ENCODE measurements at regions not wholly inside any gene's neighbourhood (a gene's known extent, or its start where the extent isn't known, plus 50 kb on each side); places are given as distances from the start of the nearest gene placed in this dataset.

GRCh38 chrX:16465081-16465876 lies 184.7 kb upstream of the S100G start:
- no peak overlapping the region; the same call in 1 of the 2 replicates for H3K9ac ChIP-seq (ENCODE audit: low read depth, low read length)
- H3K4me3 ChIP-seq (ENCODE audit: low read depth, low read length), result no peak overlapping the region
- no peaks in the 10 kb centered on the region for H3K36me3 ChIP-seq (ENCODE audit: control insufficient read depth, insufficient read depth, low read length)
- H3K27ac ChIP-seq (ENCODE audit: low read depth, low read length), result peak overlapping the region; percentile 76
- H3K27me3 ChIP-seq (ENCODE audit: control insufficient read depth, insufficient read depth, low read length), result no peaks in the 10 kb centered on the region
- H3K4me1 ChIP-seq (ENCODE audit: control insufficient read depth, insufficient read depth, low read length), result peaks cover 27% of the 10 kb centered on the region
- no peaks in the 10 kb centered on the region for H3K9me3 ChIP-seq (ENCODE audit: control insufficient read depth, insufficient read depth, low read length)

GRCh38 chrX:16466640-16467432 lies 183.1 kb upstream of the S100G start:
- no peak overlapping the region for H3K4me3 ChIP-seq (ENCODE audit: low read depth, low read length)

GRCh38 chrX:16469870-16470269 lies 180.1 kb upstream of the S100G start:
- Histone ChIP-seq H3K9me3 (ENCODE audit: control insufficient read depth, insufficient read depth, low read length) (no peaks in the 10 kb centered on the region), H3K27ac (ENCODE audit: low read depth, low read length) (no peak overlapping the region), H3K4me1 (ENCODE audit: control insufficient read depth, insufficient read depth, low read length) (peaks cover 14% of the 10 kb centered on the region), H3K36me3 (ENCODE audit: control insufficient read depth, insufficient read depth, low read length) (no peaks in the 10 kb centered on the region), H3K27me3 (ENCODE audit: control insufficient read depth, insufficient read depth, low read length) (no peaks in the 10 kb centered on the region), H3K9ac (ENCODE audit: low read depth, low read length) (no peak overlapping the region), H3K4me3 (ENCODE audit: low read depth, low read length) (no peak overlapping the region)

More at GRCh38 chrX:16466640-16467432, 183.1 kb upstream of the S100G start:
- Histone ChIP-seq H3K4me1 (ENCODE audit: control insufficient read depth, insufficient read depth, low read length) (peaks cover 28% of the 10 kb centered on the region), H3K36me3 (ENCODE audit: control insufficient read depth, insufficient read depth, low read length) (no peaks in the 10 kb centered on the region), H3K9me3 (ENCODE audit: control insufficient read depth, insufficient read depth, low read length) (no peaks in the 10 kb centered on the region), H3K27me3 (ENCODE audit: control insufficient read depth, insufficient read depth, low read length) (no peaks in the 10 kb centered on the region), H3K9ac (ENCODE audit: low read depth, low read length) (no peak overlapping the region), H3K27ac (ENCODE audit: low read depth, low read length) (no peak overlapping the region)

GRCh38 chrX:16472345-16472744 lies 177.6 kb upstream of the S100G start:
- Histone ChIP-seq H3K4me1 (ENCODE audit: control insufficient read depth, insufficient read depth, low read length) (peaks cover 7% of the 10 kb centered on the region; the same call in 1 of the 2 replicates), H3K9ac (ENCODE audit: low read depth, low read length) (no peak overlapping the region), H3K27me3 (ENCODE audit: control insufficient read depth, insufficient read depth, low read length) (no peaks in the 10 kb centered on the region), H3K27ac (ENCODE audit: low read depth, low read length) (no peak overlapping the region), H3K36me3 (ENCODE audit: control insufficient read depth, insufficient read depth, low read length) (no peaks in the 10 kb centered on the region), H3K9me3 (ENCODE audit: control insufficient read depth, insufficient read depth, low read length) (no peaks in the 10 kb centered on the region), H3K4me3 (ENCODE audit: low read depth, low read length) (no peak overlapping the region)

GRCh38 chrX:16474511-16474910 lies 175.4 kb upstream of the S100G start:
- Histone ChIP-seq H3K27ac (ENCODE audit: low read depth, low read length) (no peak overlapping the region), H3K4me3 (ENCODE audit: low read depth, low read length) (no peak overlapping the region)

GRCh38 chrX:16476009-16476408 lies 173.9 kb upstream of the S100G start:
- no peak overlapping the region for H3K27ac ChIP-seq (ENCODE audit: low read depth, low read length)
- no peak overlapping the region for H3K4me3 ChIP-seq (ENCODE audit: low read depth, low read length)
- no peaks in the 10 kb centered on the region for H3K27me3 ChIP-seq (ENCODE audit: control insufficient read depth, insufficient read depth, low read length)
- H3K4me1 ChIP-seq (ENCODE audit: control insufficient read depth, insufficient read depth, low read length), result 0 out of 2 replicates have a peak, but pooled peaks cover 3% of the 10 kb centered on the region
- H3K9ac ChIP-seq (ENCODE audit: low read depth, low read length), result no peak overlapping the region
- H3K9me3 ChIP-seq (ENCODE audit: control insufficient read depth, insufficient read depth, low read length), result no peaks in the 10 kb centered on the region
- no peaks in the 10 kb centered on the region for H3K36me3 ChIP-seq (ENCODE audit: control insufficient read depth, insufficient read depth, low read length)

More at GRCh38 chrX:16474511-16474910, 175.4 kb upstream of the S100G start:
- Histone ChIP-seq H3K9me3 (ENCODE audit: control insufficient read depth, insufficient read depth, low read length) (no peaks in the 10 kb centered on the region), H3K27me3 (ENCODE audit: control insufficient read depth, insufficient read depth, low read length) (no peaks in the 10 kb centered on the region), H3K36me3 (ENCODE audit: control insufficient read depth, insufficient read depth, low read length) (no peaks in the 10 kb centered on the region), H3K9ac (ENCODE audit: low read depth, low read length) (no peak overlapping the region), H3K4me1 (ENCODE audit: control insufficient read depth, insufficient read depth, low read length) (0 out of 2 replicates have a peak, but pooled peaks cover 3% of the 10 kb centered on the region)

GRCh38 chrX:16476692-16477091 lies 173.3 kb upstream of the S100G start:
- H3K27ac ChIP-seq (ENCODE audit: low read depth, low read length), result no peak overlapping the region
- no peaks in the 10 kb centered on the region for H3K36me3 ChIP-seq (ENCODE audit: control insufficient read depth, insufficient read depth, low read length)
- no peaks in the 10 kb centered on the region for H3K27me3 ChIP-seq (ENCODE audit: control insufficient read depth, insufficient read depth, low read length)
- no peaks in the 10 kb centered on the region for H3K9me3 ChIP-seq (ENCODE audit: control insufficient read depth, insufficient read depth, low read length)
- no peak overlapping the region for H3K4me3 ChIP-seq (ENCODE audit: low read depth, low read length)
- H3K9ac ChIP-seq (ENCODE audit: low read depth, low read length), result no peak overlapping the region
- H3K4me1 ChIP-seq (ENCODE audit: control insufficient read depth, insufficient read depth, low read length), result 0 out of 2 replicates have a peak, but pooled peaks cover 3% of the 10 kb centered on the region

- H3K4me3 ChIP-seq (ENCODE audit: low read depth, low read length), result no peak overlapping the region
- H3K27ac ChIP-seq (ENCODE audit: low read depth, low read length), result no peak overlapping the region
- no peak overlapping the region for H3K9ac ChIP-seq (ENCODE audit: low read depth, low read length)
- no peaks in the 10 kb centered on the region for H3K36me3 ChIP-seq (ENCODE audit: control insufficient read depth, insufficient read depth, low read length)
- H3K9me3 ChIP-seq (ENCODE audit: control insufficient read depth, insufficient read depth, low read length), result no peaks in the 10 kb centered on the region
- H3K4me1 ChIP-seq (ENCODE audit: control insufficient read depth, insufficient read depth, low read length), result peaks cover 8% of the 10 kb centered on the region
- no peaks in the 10 kb centered on the region for H3K27me3 ChIP-seq (ENCODE audit: control insufficient read depth, insufficient read depth, low read length)
These were observed 170.6 kb upstream of the S100G start for GRCh38 chrX:16479206-16479869.

- H3K4me3 ChIP-seq (ENCODE audit: low read depth, low read length), result no peak overlapping the region
- H3K4me1 ChIP-seq (ENCODE audit: control insufficient read depth, insufficient read depth, low read length), result peaks cover 8% of the 10 kb centered on the region
- no peaks in the 10 kb centered on the region for H3K27me3 ChIP-seq (ENCODE audit: control insufficient read depth, insufficient read depth, low read length)
- no peak overlapping the region for H3K9ac ChIP-seq (ENCODE audit: low read depth, low read length)
- H3K27ac ChIP-seq (ENCODE audit: low read depth, low read length), result no peak overlapping the region
- H3K36me3 ChIP-seq (ENCODE audit: control insufficient read depth, insufficient read depth, low read length), result no peaks in the 10 kb centered on the region
- no peaks in the 10 kb centered on the region for H3K9me3 ChIP-seq (ENCODE audit: control insufficient read depth, insufficient read depth, low read length)
These were observed 169.9 kb upstream of the S100G start for GRCh38 chrX:16480049-16480448.

GRCh38 chrX:16484338-16484737 lies 165.6 kb upstream of the S100G start:
- Histone ChIP-seq H3K9me3 (ENCODE audit: control insufficient read depth, insufficient read depth, low read length) (no peaks in the 10 kb centered on the region), H3K36me3 (ENCODE audit: control insufficient read depth, insufficient read depth, low read length) (no peaks in the 10 kb centered on the region), H3K4me3 (ENCODE audit: low read depth, low read length) (no peak overlapping the region), H3K27me3 (ENCODE audit: control insufficient read depth, insufficient read depth, low read length) (no peaks in the 10 kb centered on the region), H3K9ac (ENCODE audit: low read depth, low read length) (no peak overlapping the region), H3K4me1 (ENCODE audit: control insufficient read depth, insufficient read depth, low read length) (peaks cover 8% of the 10 kb centered on the region), H3K27ac (ENCODE audit: low read depth, low read length) (no peak overlapping the region)
